NB4 (cell line): ENCODE measurements at regions not wholly inside any gene's neighbourhood (a gene's known extent, or its start where the extent isn't known, plus 50 kb on each side); places are given as distances from the start of the nearest gene placed in this dataset.

Experiments
- DNase-seq: peaks from one replicate; pipeline ENCODE4 v3.0.0; 2010; ENCODE audit warnings: low read depth
- H3K4me3 ChIP-seq: one replicate; pipeline ENCODE4 v1.5.1; 2011; ENCODE audit warnings: mild to moderate bottlenecking, low read depth, low read length, moderate library complexity
- MYC ChIP-seq: IDR thresholded peaks from 2 replicates; pipeline ENCODE4 v1.6.1; 2011; ENCODE audit warnings: low read depth, low read length
- POLR2A ChIP-seq: IDR thresholded peaks from 2 replicates; pipeline ENCODE4 v1.6.1; 2011; ENCODE audit warnings: mild to moderate bottlenecking; ENCODE audit not compliant: insufficient read length; ENCODE audit errors: extremely low read depth
- TF ChIP-seq, protein P1 (sequence below): IDR thresholded peaks from one replicate; pipeline ENCODE4 v1.5.1; 2012; ENCODE audit warnings: low read depth, low read length
- TF ChIP-seq, protein P2 (sequence below): IDR thresholded peaks from 2 replicates; pipeline ENCODE4 v1.6.1; 2011; ENCODE audit warnings: low read depth, low read length

DNA sequence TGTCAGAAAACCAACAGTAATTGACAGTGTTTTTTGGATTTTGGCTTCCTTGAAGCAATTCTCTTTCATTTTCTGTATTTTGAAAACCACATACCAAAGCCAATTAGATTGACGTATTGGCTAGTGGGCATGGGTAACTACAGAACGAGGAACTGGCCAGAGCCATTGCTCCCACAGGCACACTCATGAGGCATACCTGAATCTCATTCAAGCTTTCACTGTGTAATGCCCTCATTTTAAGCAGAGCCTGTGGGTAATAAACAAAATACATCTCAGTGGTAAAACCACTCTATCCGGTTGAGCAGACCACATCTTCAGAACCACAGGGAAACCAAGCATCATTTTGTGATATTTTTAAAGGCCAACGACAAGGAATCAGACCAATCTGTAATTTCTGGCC is 394.1 kb downstream of the ZNF608 start:
- H3K4me3 ChIP-seq, result no peak overlapping the region
- DNase-seq, result no peak
- TF ChIP-seq, protein P1, sequence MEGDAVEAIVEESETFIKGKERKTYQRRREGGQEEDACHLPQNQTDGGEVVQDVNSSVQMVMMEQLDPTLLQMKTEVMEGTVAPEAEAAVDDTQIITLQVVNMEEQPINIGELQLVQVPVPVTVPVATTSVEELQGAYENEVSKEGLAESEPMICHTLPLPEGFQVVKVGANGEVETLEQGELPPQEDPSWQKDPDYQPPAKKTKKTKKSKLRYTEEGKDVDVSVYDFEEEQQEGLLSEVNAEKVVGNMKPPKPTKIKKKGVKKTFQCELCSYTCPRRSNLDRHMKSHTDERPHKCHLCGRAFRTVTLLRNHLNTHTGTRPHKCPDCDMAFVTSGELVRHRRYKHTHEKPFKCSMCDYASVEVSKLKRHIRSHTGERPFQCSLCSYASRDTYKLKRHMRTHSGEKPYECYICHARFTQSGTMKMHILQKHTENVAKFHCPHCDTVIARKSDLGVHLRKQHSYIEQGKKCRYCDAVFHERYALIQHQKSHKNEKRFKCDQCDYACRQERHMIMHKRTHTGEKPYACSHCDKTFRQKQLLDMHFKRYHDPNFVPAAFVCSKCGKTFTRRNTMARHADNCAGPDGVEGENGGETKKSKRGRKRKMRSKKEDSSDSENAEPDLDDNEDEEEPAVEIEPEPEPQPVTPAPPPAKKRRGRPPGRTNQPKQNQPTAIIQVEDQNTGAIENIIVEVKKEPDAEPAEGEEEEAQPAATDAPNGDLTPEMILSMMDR, result no peak
- TF ChIP-seq POLR2A (no peak), MYC (no peak)
- TF ChIP-seq, protein P2, sequence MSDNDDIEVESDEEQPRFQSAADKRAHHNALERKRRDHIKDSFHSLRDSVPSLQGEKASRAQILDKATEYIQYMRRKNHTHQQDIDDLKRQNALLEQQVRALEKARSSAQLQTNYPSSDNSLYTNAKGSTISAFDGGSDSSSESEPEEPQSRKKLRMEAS, result no peak

DNA sequence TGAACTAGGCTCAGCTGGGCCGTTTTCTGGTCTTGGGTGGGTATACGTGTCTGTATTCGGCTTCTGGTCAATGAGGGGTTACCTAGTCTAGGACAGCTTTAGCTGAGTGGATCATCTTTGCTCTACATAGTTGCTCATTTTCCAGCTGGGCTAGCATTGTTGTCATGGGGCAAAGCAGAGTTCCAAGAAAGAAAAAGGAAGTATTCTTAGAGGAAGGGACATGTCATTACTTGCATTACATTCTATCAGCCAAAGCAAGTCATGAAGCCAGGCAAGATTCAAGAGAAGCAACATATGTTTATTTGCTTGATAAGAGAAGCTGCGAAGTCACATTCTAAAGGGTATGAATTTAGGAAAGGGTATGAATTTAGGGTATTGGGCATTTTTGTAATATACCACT is 396.5 kb downstream of the ZNF608 start:
- no peak for DNase-seq
- H3K4me3 ChIP-seq, result no peak overlapping the region
- no peak for TF ChIP-seq MYC
- TF ChIP-seq, protein P1, result no peak

DNA sequence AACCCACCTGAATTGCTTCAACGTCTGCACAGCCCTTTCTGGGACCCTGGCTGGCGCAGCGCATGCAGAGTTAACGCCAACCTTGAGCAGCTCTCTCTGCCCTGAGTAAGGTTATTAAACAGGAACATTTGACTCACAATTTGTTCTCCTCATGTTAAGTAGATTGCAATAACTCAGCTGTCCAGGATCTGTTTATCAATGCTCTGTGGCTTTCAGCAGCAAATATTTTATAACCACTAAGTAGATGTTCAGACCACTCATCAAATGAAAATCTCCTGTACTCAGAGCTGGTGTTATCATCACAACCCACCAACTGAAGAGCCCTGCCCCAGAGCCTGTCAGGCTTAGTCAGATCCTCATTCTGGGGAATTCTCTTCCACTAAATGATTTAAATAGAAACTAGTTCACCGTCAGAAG is 403.0 kb downstream of the ZNF608 start:
- no peak for DNase-seq
- H3K4me3 ChIP-seq, result no peak overlapping the region
- TF ChIP-seq, protein P2, result no peak
- TF ChIP-seq MYC (no peak), POLR2A (no peak)
- TF ChIP-seq, protein P1, result no peak

DNA sequence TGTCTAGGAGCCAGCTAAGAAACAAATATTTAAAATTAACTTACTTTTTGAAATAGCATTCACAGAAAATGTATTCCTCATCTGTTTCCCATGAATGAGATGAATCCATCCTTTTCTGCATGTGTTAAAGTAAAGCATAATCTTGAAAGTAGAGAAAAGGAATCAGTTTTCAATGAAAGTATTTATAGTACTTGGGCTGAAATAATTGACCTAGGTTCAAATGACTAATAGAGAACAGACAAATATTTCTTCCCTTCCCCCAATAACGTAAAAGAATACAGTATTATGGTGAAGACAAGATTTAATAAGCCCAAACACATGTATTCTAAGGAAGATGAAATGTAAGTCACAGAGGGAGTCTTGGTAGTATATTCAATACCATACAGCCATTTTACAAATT is 403.5 kb downstream of the ZNF608 start:
- TF ChIP-seq, protein P2, result no peak
- no peak for DNase-seq
- no peak overlapping the region for H3K4me3 ChIP-seq

DNA sequence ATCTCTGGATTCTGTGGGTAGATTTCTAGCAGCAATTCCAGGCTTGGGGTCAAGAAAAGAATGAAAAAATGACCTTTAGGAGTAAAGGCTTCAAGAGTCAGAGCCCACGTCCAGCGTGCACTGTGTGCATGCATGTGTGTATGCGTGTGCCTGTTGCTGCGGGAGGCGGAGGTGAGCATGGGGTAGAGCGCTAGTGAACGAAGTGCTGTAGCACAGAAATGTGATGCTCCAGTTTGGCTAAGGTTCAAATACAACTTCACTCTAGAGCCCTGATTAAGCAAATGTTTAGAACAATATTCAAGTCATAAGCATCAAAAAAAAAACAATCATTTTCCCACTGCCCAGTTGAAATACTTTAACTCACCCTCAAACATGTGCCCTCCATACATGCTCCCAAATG is 403.9 kb downstream of the ZNF608 start:
- TF ChIP-seq, protein P2, result no peak
- TF ChIP-seq, protein P1, result no peak
- TF ChIP-seq POLR2A (no peak), MYC (no peak)
- no peak overlapping the region for H3K4me3 ChIP-seq
- no peak for DNase-seq

DNA sequence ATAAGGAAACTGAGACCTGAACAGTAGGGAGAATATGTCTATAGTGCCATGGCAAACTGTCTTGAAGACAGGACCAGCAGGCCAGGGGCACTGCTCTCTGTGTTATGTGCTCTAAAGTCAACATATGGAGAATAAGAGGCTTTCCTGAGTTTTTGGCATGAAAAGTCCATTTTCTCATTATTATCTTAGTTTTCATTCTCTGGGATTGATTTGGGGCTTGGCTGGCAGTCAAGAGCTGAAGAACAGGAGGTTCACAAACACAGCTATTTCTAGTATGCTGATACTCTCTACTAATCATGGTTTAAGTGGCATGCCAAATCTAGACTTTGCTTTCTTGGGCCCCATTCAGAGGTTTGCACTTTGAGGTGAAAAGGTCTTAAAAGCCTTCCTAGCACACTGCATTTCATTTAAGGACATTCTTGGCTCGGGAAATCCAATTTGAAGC is 404.4 kb downstream of the ZNF608 start:
- TF ChIP-seq, protein P2, result no peak
- TF ChIP-seq, protein P1, result no peak
- TF ChIP-seq POLR2A (no peak), MYC (no peak)
- H3K4me3 ChIP-seq, result no peak overlapping the region
- DNase-seq, result no peak
